ENCODE measurements at regions not wholly inside any gene's neighbourhood (a gene's known extent, or its start where the extent isn't known, plus 50 kb on each side); places are given as distances from the start of the nearest gene placed in this dataset.

DNA sequence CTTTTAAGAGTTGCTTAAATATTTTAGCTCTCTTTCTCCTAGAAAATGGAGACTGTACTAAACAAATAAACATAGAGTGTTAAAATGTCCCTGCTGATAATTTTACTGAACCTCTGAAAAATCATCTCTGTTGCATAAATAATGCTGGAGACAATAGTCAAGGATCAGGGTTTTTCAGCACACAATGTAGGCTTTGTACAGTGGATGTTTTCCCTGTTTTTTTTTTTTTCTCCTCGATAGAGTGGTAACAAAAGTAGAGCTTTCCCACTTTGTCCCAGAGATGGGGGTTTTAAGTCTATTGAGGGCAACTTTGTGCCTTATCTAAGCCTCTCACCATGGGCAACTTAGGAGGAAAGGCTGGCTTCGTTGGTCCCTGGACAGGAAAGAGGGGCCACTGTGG, 222.6 kb upstream of the HDDC2 start:
- Mint-ChIP-seq H3K36me3 (ENCODE audit: low read depth) (no peaks in the 10 kb centered on the region), H3K4me1 (no peaks in the 10 kb centered on the region), H3K27me3 (peaks cover 27% of the 10 kb centered on the region), H3K9me3 (no peaks in the 10 kb centered on the region), H3K4me3 (no peak overlapping the region), H3K27ac (no peak overlapping the region)
- ATAC-seq (replicated peaks) = no peak

DNA sequence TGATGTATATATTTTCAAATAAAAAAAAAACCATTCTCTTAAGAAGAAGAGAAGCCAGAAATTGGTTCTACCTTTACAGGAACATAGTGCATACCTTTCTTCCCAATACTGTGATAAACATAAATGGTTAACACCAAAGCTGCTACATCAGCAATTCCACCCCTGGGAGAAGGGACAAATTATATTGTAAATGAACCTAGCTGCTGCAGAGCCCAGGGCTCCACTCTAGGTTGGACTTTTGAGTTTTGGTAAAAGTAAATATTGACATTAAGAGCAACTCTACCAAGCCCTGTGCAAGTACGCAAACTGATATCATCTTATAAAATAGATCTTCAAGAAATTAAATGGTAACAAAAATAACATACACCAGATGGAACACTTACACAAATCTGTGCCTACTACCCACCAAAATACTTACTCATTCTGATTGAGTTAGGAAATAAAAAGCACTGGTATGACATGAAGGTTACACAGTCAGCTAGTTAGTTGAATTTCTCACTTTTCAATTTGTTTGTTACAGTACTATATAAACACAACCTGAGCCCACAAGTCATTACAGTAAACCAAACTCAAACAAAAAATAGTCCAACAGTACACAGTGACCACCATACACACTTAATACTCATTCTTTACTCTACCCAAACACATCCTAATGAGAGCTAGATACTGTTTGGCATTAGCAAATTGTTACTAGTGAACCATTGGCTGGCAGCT, 223.3 kb upstream of the HEY2 start:
- Mint-ChIP-seq H3K4me3 (no peak overlapping the region), H3K36me3 (ENCODE audit: low read depth) (no peaks in the 10 kb centered on the region), H3K4me1 (no peaks in the 10 kb centered on the region), H3K27me3 (peaks cover 37% of the 10 kb centered on the region), H3K9me3 (no peaks in the 10 kb centered on the region), H3K27ac (no peak overlapping the region)
- no peak for ATAC-seq (replicated peaks)

DNA sequence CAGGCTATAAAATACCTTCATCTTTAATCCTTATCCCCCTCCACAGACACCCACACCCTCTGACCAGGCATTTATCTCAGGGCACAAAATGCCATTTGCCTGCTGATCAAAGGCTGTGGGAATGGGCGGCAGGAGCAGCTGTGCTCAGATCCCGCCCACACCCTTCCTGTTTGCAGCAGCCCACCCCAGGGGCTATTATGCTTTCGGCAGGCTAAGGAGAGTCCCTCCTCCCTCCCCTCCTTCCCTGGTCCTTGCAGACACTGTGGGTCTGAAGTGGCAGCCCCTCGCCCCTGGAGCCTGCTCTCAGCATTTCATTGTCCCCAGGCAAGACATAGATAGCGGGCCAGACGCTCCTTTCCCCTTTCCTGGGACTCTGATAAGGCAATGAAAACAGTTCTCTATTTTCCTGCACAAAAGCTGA, 220.8 kb upstream of the HEY2 start:
- H3K27me3 Mint-ChIP-seq = peaks cover 46% of the 10 kb centered on the region
- no peak for ATAC-seq (replicated peaks)
- no peaks in the 10 kb centered on the region for H3K36me3 Mint-ChIP-seq (ENCODE audit: low read depth)
- H3K4me3 Mint-ChIP-seq = no peak overlapping the region
- no peak overlapping the region for H3K27ac Mint-ChIP-seq
- no peaks in the 10 kb centered on the region for H3K9me3 Mint-ChIP-seq
- H3K4me1 Mint-ChIP-seq = no peaks in the 10 kb centered on the region

DNA sequence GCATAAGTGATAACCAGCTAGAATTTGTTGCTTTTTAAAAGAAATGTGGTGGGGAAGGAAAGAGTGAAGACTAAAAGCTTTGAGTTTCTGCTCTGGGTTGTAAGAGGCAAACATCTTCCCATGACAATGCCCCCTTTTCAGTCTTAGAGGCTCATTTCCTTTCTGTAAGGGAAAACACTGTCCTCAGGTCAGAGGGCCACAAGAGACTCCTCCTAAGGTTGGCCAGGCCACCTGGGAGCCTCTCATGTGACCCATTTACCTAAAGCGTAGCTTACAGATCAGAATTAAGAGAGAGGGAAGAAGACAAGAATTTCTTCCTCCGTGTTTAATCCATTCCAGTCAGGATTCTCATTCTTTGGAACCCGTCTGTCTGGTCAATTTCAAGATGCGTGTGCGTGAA, 220.4 kb upstream of the HEY2 start:
- no peaks in the 10 kb centered on the region for H3K9me3 Mint-ChIP-seq
- no peaks in the 10 kb centered on the region for H3K4me1 Mint-ChIP-seq
- H3K27me3 Mint-ChIP-seq = peaks cover 50% of the 10 kb centered on the region
- no peak for ATAC-seq (replicated peaks)
- no peak overlapping the region for H3K27ac Mint-ChIP-seq
- no peaks in the 10 kb centered on the region for H3K36me3 Mint-ChIP-seq (ENCODE audit: low read depth)
- H3K4me3 Mint-ChIP-seq = no peak overlapping the region

DNA sequence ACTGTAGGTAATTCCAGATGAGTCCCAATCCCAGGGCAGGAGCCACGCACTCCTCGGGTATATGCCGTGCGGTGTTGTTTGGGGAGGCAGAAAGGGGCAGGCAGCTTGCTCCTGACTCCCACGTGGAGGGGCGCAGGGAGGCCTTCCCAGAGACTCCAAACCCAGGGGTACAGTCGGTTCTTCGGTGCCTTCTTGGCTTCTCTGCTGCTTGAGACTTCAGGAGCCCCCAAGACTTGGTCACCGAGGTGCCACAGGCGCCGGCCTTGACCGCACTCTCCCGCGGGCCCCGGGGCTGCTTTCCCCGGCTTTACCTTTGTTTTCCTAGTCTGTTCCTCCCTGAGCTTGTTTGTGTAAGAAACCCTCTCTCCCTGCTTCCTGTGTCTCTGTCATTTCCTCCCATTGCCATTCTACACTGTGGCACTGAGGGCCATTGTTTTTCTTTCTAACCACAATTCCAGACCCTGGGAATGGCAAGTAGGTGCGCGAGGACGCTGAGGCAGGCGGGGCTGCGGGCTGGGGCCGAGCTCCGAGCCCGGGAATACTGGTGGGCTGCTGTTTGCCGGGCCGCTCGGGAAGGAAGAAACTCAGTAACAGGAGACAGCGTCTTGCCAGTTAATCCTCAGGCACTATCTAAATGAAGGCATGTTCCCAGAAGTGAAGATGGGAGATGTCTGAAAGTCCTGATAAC, 215.6 kb upstream of the HEY2 start:
- no peaks in the 10 kb centered on the region for H3K9me3 Mint-ChIP-seq
- peaks cover 59% of the 10 kb centered on the region for H3K27me3 Mint-ChIP-seq
- no peaks in the 10 kb centered on the region for H3K4me1 Mint-ChIP-seq
- no peak overlapping the region for H3K4me3 Mint-ChIP-seq
- no peak for ATAC-seq (replicated peaks)
- no peaks in the 10 kb centered on the region for H3K36me3 Mint-ChIP-seq (ENCODE audit: low read depth)
- H3K27ac Mint-ChIP-seq = no peak overlapping the region

DNA sequence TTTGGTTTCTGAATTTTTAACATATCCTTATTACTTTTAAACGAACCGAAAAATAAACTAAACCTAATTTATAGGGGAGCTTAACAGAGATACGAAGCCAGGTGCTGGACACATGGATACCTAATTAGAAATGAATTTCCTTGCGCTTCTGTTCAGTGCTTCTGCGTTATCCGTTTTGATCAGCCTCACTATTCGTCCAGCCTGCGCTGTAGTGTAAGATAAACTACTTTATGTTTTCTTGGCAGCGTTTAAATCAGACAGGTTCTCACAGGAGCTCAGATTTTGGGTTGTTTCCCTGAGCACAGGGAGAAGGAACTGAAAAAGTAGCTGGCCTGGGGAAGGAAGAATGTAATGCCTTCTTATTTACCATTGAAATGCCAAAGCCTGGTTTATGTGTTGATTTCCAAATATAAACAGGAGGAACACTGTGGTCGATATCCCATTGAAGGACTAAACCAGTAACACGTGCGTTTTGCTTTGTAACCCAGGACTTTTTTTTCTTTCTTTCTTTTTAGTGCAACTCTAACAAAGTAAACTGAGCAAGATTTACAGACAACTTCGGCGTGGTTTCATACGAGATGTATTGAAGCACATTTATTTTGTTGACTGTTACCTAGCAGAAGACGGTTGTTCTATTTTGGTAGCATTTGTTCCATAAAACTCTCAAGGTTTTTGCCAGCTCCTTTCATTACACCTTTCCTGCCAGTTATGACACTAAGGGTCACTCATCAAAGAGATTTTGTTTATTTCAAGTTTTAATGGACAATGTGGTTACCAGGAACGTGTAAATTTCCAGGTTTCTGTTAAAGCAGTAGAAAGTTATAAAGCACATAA, 214.8 kb upstream of the HEY2 start:
- Mint-ChIP-seq H3K4me3 (no peak overlapping the region), H3K27me3 (peaks cover 53% of the 10 kb centered on the region), H3K36me3 (ENCODE audit: low read depth) (no peaks in the 10 kb centered on the region), H3K9me3 (no peaks in the 10 kb centered on the region), H3K4me1 (no peaks in the 10 kb centered on the region), H3K27ac (no peak overlapping the region)
- ATAC-seq (replicated peaks) = no peak

DNA sequence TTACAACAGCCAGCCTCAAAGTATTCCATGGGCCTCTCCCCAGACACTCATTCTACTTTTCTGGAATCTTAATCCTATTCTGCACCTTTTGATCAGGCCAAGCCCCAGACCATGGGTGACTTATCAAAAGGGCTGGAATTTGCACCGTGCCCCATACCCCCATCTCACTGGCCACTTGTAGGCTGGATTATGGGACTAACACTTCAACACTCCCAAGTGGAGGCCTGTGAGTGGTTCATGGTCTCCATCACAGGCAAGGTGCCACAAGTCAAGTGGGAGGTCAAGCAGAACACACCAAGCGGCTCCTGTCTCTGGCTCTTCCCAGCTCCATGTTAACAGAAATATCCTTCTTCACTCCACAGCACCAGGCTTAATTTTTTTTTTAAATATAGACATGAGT, 212.3 kb upstream of the HEY2 start:
- Mint-ChIP-seq H3K27ac (no peak overlapping the region), H3K9me3 (no peaks in the 10 kb centered on the region), H3K4me3 (no peak overlapping the region), H3K4me1 (no peaks in the 10 kb centered on the region), H3K27me3 (peaks cover 48% of the 10 kb centered on the region), H3K36me3 (ENCODE audit: low read depth) (no peaks in the 10 kb centered on the region)
- ATAC-seq (replicated peaks) = no peak

DNA sequence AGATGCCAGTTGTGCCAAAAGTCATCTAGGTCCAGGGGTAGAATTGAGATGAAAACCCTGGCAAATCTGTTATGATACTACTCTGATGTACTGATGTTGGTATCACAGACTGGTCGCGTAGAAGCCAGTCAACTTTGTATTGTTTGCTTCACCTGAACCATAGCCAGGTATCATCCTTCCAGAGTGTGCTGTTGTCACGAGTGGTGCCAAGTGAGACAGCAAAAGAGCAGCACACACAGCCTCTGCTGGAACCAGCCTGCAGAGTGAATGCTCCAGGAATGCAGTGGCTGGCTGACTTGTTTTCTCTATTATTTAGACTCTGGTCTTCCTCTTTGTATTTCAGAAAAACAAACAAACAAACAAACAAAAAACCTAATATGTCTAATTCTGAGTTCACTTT, 209.5 kb upstream of the HEY2 start:
- H3K36me3 Mint-ChIP-seq (ENCODE audit: low read depth) = no peaks in the 10 kb centered on the region
- no peaks in the 10 kb centered on the region for H3K4me1 Mint-ChIP-seq
- ATAC-seq (replicated peaks) = no peak
- peaks cover 35% of the 10 kb centered on the region for H3K27me3 Mint-ChIP-seq
- no peak overlapping the region for H3K27ac Mint-ChIP-seq
- H3K9me3 Mint-ChIP-seq = no peaks in the 10 kb centered on the region
- H3K4me3 Mint-ChIP-seq = no peak overlapping the region

DNA sequence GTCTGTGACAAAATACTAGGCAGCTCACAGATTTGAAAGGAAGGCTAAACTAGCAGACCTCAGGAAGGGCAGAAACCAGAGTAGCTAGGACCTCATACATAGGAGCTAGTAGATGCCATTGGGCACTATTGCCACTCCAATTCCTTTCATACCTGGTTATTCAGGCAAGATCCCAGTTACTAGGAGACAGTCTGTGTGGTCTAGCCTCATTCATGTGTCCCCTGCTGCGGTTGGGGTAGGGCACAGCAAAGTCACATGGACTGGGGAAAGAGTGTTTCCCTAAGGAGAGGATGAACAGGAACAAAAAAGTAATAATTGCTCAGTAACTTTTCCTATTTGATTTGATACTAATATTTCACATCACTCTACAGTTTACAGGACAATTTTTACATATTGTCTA, 204.6 kb upstream of the HEY2 start:
- Mint-ChIP-seq H3K4me1 (no peaks in the 10 kb centered on the region), H3K4me3 (no peak overlapping the region), H3K27ac (no peak overlapping the region), H3K27me3 (peaks cover 12% of the 10 kb centered on the region), H3K9me3 (no peaks in the 10 kb centered on the region), H3K36me3 (ENCODE audit: low read depth) (no peaks in the 10 kb centered on the region)
- no peak for ATAC-seq (replicated peaks)

DNA sequence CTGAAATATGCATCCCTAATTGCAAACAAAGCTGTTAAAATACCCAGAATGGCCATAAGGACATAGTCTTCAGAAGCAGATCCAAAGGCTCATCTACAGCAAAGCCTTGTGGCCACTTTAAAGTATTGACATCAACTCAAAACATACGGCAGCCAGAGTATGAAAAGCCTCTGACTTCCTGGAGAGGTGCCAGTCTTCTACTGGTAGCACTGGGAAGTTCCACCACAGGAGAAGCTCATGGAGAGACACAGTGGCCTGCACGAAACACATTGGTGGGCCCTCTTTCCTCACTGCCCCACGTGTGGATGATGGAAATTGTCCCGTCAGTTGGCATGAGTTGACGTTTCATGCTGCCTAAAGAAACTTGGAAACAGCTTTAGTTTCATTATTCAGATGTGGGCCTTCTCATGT, 202.6 kb upstream of the HEY2 start:
- peaks cover 9% of the 10 kb centered on the region for H3K27me3 Mint-ChIP-seq
- no peak overlapping the region for H3K4me3 Mint-ChIP-seq
- no peak for ATAC-seq (replicated peaks)
- no peaks in the 10 kb centered on the region for H3K9me3 Mint-ChIP-seq
- no peaks in the 10 kb centered on the region for H3K4me1 Mint-ChIP-seq
- no peak overlapping the region for H3K27ac Mint-ChIP-seq
- no peaks in the 10 kb centered on the region for H3K36me3 Mint-ChIP-seq (ENCODE audit: low read depth)

DNA sequence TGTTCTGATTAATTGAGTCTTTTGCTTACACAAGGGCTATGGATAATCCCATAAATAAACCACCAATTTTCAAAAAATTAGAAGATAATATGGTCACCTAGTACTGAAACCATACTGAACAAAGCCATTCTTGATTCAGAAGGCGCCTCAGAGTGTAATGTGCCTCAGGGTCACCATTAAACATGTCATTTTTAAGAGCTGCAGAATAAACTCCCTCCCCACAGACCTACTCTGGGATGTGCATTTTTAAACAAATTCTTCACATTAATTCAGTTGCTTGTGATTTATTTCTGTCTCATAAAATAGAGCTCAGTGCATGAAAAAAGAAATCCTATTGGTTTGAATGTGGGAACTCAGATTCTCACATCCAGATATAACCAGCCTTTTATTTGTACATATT, 202.1 kb upstream of the HEY2 start:
- Mint-ChIP-seq H3K4me3 (no peak overlapping the region), H3K27ac (no peak overlapping the region), H3K9me3 (no peaks in the 10 kb centered on the region), H3K36me3 (ENCODE audit: low read depth) (no peaks in the 10 kb centered on the region), H3K27me3 (peaks cover 13% of the 10 kb centered on the region), H3K4me1 (no peaks in the 10 kb centered on the region)
- ATAC-seq (replicated peaks) = no peak

DNA sequence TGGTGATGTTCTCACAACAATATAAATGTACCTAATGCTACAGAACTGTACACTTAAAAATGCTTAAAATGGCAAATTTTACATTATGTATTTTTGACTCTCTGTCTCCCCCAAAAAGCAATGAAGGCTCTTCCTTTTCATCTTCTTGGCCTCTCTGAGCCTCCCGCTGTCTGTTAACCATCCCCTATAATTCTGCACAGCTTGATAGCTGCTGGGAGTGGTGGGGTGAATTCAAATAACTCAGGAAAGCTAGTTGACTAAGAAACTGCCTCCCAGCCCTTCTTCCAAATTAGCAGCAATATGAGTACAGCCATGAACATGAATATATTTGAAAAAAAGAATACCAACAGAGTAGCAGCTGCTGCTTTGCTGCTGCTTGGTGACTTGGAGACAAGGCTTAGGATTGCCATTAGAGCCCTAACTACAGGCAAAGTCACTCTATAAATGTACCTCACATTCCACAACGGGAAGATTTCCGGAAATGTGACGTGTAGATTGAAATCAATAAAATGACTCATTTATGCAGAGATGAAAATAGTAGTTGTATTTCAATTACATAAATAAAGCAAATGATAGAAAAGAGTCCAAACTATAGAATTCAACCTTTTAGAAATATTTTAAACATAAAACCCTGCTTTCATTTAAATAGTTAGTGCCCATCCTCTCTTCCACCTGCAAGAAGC, 200.1 kb upstream of the HEY2 start:
- H3K4me3 Mint-ChIP-seq = no peak overlapping the region
- no peak overlapping the region for H3K27ac Mint-ChIP-seq
- no peaks in the 10 kb centered on the region for H3K9me3 Mint-ChIP-seq
- no peak for ATAC-seq (replicated peaks)
- no peaks in the 10 kb centered on the region for H3K36me3 Mint-ChIP-seq (ENCODE audit: low read depth)
- H3K4me1 Mint-ChIP-seq = no peaks in the 10 kb centered on the region
- peaks cover 11% of the 10 kb centered on the region for H3K27me3 Mint-ChIP-seq

DNA sequence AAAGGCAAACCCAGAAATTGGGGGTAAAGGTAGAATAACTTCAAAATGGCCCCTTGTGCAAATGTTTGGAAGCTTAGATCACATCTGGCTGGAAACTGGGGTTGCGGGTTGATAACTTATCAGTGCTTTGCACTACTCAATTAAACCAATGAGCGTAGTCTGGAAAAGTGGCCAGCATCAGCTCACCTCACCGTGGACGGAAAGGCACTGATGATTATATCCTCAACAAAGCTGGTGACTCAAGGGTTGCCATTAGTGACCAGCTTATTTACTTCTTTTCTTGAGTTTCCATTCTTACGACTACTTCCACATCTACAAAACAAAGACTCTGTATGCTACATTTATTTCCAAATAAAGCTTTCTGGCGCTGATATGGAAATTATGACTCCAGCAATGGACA, 198.5 kb upstream of the HEY2 start:
- H3K4me1 Mint-ChIP-seq = no peaks in the 10 kb centered on the region
- no peak for ATAC-seq (replicated peaks)
- no peaks in the 10 kb centered on the region for H3K9me3 Mint-ChIP-seq
- no peaks in the 10 kb centered on the region for H3K36me3 Mint-ChIP-seq (ENCODE audit: low read depth)
- H3K27me3 Mint-ChIP-seq = peaks cover 14% of the 10 kb centered on the region
- no peak overlapping the region for H3K27ac Mint-ChIP-seq
- no peak overlapping the region for H3K4me3 Mint-ChIP-seq

DNA sequence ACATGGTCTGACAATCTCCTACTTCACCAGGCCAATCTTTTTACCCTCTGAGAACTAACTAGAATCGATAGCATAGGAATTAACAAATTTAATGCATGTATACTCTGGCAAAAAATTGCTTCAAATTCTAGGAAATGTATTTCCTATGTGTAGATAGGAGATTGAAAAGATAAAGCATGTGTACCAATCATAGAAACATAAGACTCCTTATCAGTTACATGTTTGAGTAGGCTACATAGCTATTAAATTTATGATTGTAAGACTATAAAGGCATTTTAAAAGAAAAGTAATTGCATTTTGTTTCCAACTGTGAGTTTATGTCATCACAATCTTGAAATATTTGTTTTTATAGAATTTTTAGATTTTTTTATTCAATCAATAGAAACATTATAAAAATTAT, 196.6 kb upstream of the HEY2 start:
- no peaks in the 10 kb centered on the region for H3K9me3 Mint-ChIP-seq
- no peak overlapping the region for H3K27ac Mint-ChIP-seq
- H3K4me3 Mint-ChIP-seq = no peak overlapping the region
- ATAC-seq (replicated peaks) = no peak
- no peaks in the 10 kb centered on the region for H3K36me3 Mint-ChIP-seq (ENCODE audit: low read depth)
- H3K4me1 Mint-ChIP-seq = no peaks in the 10 kb centered on the region
- peaks cover 22% of the 10 kb centered on the region for H3K27me3 Mint-ChIP-seq
